Testis (tissue), 2 donors: ENCODE measurements at regions not wholly inside any gene's neighbourhood (a gene's known extent, or its start where the extent isn't known, plus 50 kb on each side); places are given as distances from the start of the nearest gene placed in this dataset.

Source experiments
- CTCF ChIP-seq, 3 experiments: fragments of 450-650 bp in 2 of 3; fragments of 200-600 bp in 1 of 3; sonication (generic) in 1 of 3; IDR thresholded peaks; one replicate each; pipeline ENCODE4 v1.5.1; 2016 to 2019; ENCODE audit warnings: antibody characterized with exemption in 3 of 3, mild to moderate bottlenecking in 2 of 3, moderate library complexity in 1 of 3
- POLR2A ChIP-seq: fragments of 450-650 bp; IDR thresholded peaks from one replicate; pipeline ENCODE4 v1.6.1; 2017; ENCODE audit warnings: antibody characterized with exemption, mild to moderate bottlenecking, moderate library complexity

GRCh38 chr10:106493226-106493625 is 671.3 kb downstream of the SORCS1 start:
- no peak for TF ChIP-seq POLR2A
- TF ChIP-seq CTCF (IDR thresholded peaks at IDR 0.05), result no peak
